ENCODE measurements at regions not wholly inside any gene's neighbourhood (a gene's known extent, or its start where the extent isn't known, plus 50 kb on each side); places are given as distances from the start of the nearest gene placed in this dataset.

DNA sequence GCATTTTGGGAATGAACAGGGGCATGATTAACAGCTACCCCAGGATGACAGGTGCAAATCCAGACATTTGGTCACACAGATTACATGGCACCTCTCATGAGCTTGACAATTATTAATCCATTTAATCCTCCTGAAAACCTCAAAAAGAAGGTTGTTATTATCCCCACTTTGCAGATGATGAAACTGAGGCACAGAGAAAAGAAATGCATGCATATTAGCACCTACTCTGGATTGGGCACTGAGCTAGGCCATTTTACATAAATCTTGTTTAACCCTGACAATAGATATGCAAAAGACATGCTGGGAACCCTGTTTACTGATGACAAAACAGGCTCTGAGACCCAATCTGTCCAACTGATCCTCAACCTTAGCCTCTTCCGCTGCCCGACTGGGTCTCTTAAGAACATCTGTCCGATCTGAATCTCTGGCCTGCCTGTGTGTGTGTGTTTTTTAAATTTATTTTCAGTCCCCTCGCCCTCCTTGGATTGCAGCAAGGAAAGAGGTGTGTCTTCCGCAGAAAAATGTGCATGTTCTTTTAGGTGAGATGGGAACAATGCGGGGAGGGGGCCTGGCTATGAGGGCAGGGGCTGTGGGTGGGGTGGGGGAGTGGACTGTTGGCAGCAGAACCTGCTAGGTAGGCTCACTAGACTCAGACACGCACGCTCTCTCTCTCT lies 162.5 kb downstream of the WNT7A start (continued):
- TF ChIP-seq MXD4 (CRISPR knock-in tag; IDR thresholded peaks at IDR 0.05; ENCODE audit: borderline replicate concordance) (no peak), E2F5 (CRISPR knock-in tag; IDR thresholded peaks at IDR 0.05) (no peak), ZNF425 (CRISPR knock-in tag; conservative IDR thresholded peaks at IDR 0.05) (no peak), CREB1 (CRISPR knock-in tag; IDR thresholded peaks at IDR 0.05) (no peak), PRDM15 (CRISPR knock-in tag; IDR thresholded peaks at IDR 0.05) (no peak), GTF2I (CRISPR knock-in tag; conservative IDR thresholded peaks at IDR 0.05) (no peak), FOXP1 (CRISPR knock-in tag; IDR thresholded peaks at IDR 0.05; ENCODE audit: borderline replicate concordance) (no peak)
- TF ChIP-seq, protein P1, sequence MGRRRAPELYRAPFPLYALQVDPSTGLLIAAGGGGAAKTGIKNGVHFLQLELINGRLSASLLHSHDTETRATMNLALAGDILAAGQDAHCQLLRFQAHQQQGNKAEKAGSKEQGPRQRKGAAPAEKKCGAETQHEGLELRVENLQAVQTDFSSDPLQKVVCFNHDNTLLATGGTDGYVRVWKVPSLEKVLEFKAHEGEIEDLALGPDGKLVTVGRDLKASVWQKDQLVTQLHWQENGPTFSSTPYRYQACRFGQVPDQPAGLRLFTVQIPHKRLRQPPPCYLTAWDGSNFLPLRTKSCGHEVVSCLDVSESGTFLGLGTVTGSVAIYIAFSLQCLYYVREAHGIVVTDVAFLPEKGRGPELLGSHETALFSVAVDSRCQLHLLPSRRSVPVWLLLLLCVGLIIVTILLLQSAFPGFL (CRISPR knock-in tag; IDR thresholded peaks at IDR 0.05; ENCODE audit: borderline replicate concordance) = no peak

- ChIA-PET CTCF (interaction anchor here (1.1 kb wide), 1 partner anchor 59 kb away, joined by 4 read pairs; no protein-coding TSS in a partner anchor), POLR2A (no interaction called here)
- DNase-seq (ENCODE audit: low spot score) (no peak), ATAC-seq (no peak; the same call in 1 of the 2 replicates)
- peaks cover 12% of the 10 kb centered on the region for H3K27me3 Mint-ChIP-seq (ENCODE audit: low read depth)
- H3K4me3 Mint-ChIP-seq = no peak overlapping the region
- peaks cover 25% of the 10 kb centered on the region for H3K4me1 Mint-ChIP-seq
- peaks cover 40% of the 10 kb centered on the region for H3K9me3 Mint-ChIP-seq
- H3K36me3 Mint-ChIP-seq = 0 out of 2 replicates have a peak, but pooled peaks cover under 1% of the 10 kb centered on the region
- H3K27ac Mint-ChIP-seq = no peak overlapping the region
- TF ChIP-seq FOXP1 (CRISPR knock-in tag; IDR thresholded peaks at IDR 0.05; ENCODE audit: borderline replicate concordance) (no peak), E2F1 (CRISPR knock-in tag; IDR thresholded peaks at IDR 0.05) (no peak), ZNF532 (CRISPR knock-in tag; IDR thresholded peaks at IDR 0.05; ENCODE audit: borderline replicate concordance) (no peak), OVOL2 (CRISPR knock-in tag; IDR thresholded peaks at IDR 0.05; ENCODE audit: borderline replicate concordance) (no peak), AFF4 (CRISPR knock-in tag; IDR thresholded peaks at IDR 0.05; ENCODE audit: borderline replicate concordance) (no peak), HMGA2 (CRISPR knock-in tag; IDR thresholded peaks at IDR 0.05) (no peak), JUN (CRISPR knock-in tag; IDR thresholded peaks at IDR 0.05) (no peak), ZNF317 (CRISPR knock-in tag; IDR thresholded peaks at IDR 0.05; ENCODE audit: borderline replicate concordance, low read depth) (no peak)
These were observed 163.2 kb downstream of the WNT7A start for GRCh38 chr3:13716540-13717221.
